ENCODE measurements at regions not wholly inside any gene's neighbourhood (a gene's known extent, or its start where the extent isn't known, plus 50 kb on each side); places are given as distances from the start of the nearest gene placed in this dataset.

DNA sequence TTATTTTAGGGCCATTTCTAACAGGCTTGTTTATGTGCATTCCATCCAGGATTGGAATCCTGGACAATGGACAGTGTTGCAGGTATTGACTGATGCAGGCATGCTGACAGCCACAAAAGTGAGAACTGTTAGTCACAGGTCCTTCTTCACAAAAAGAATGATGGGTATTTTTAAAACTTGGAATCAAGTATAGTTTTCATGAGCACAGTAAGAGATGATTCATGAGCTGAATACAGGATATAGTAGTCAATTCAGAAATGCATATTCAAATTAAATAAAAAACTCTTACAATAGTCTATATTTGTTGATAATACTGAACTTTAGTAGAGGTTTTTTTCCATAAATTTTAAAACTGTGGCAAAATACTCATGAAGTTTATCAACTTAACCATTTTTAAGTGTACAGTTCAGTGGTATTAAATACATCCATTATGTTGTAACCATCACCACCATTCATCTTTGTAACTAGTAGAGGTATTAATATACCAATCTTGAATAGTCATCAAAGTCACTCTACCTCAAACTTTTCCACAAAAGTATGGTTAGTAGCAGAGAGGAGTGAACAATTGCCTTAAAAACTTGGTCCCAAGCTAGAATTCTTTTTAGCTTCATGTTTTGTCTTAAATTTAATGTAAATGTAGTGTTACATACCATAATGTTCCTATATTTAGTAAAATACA, 79.5 kb downstream of the KCNRG start:
- Histone ChIP-seq H3K9me2 (ENCODE audit: insufficient read depth) (no peaks in the 10 kb centered on the region), H3K36me3 (ENCODE audit: low read depth) (peaks cover 5% of the 10 kb centered on the region)
- in situ Hi-C loops (cut with MboI) = loop anchor here (25.0 kb wide), 1 partner anchor 443 kb away; no protein-coding TSS in a partner anchor

DNA sequence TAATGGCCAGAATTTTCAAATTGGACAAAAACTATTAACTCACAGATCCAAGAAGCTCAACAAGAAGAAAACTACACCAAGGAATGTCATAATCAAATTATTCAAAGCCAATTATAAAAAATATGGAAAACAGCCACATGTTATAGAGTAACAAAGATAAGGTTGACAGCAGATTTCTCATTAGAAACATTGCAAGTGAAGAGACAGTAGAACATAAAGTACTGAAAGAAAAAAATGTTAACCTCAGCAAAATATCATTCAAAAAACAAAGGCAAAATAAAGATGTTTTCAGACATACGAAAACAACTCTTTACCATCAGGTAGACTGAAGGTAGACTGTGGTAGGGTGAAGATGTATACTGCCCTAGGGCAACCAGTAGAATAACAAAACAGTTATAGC, 83.4 kb downstream of the KCNRG start:
- Histone ChIP-seq H4K20me1 (ENCODE audit: insufficient read depth) (no peaks in the 10 kb centered on the region), H3K9ac (no peak overlapping the region), H3K4me1 (ENCODE audit: insufficient read depth) (0 out of 2 replicates have a peak, but pooled peaks cover 7% of the 10 kb centered on the region), H3F3A (ENCODE audit: insufficient read depth) (peaks cover 7% of the 10 kb centered on the region; the same call in 1 of the 2 replicates), H3K27me3 (replicated peaks; ENCODE audit: insufficient read depth) (no peaks in the 10 kb centered on the region), H2AFZ (no peak overlapping the region), H3K9me2 (ENCODE audit: insufficient read depth) (no peaks in the 10 kb centered on the region), H3K79me2 (ENCODE audit: insufficient read depth) (peaks cover 97% of the 10 kb centered on the region), H3K4me2 (ENCODE audit: unreplicated experiment) (no peak overlapping the region), H3K9me3 (ENCODE audit: low read depth) (no peaks in the 10 kb centered on the region), H3K36me3 (ENCODE audit: low read depth) (peaks cover 5% of the 10 kb centered on the region), H3K4me3 (no peak overlapping the region), H3K27ac (no peak overlapping the region)
- in situ Hi-C loops (cut with MboI) = loop anchor here (25.0 kb wide), 1 partner anchor 439 kb away; no protein-coding TSS in a partner anchor
- DNase-seq = peak; percentile 45
- TF ChIP-seq EZH2 (IDR thresholded peaks at IDR 0.05; ENCODE audit: insufficient read depth, poor library complexity, severe bottlenecking) (no peak), EZH2phosphoT487 (IDR thresholded peaks at IDR 0.05; ENCODE audit: insufficient read depth, low read depth) (no peak)
- 92 to 97% methylated on average over 1 of the region's 1 CpG for WGBS, 2 experiments (ENCODE audit: low coverage in 1 of 2, low lambda C conversion rate in 2 of 2, missing lambda C conversion rate in 2 of 2)

More for the DNA sequence above, 79.5 kb downstream of the KCNRG start:
- Histone ChIP-seq H3K4me1 (ENCODE audit: insufficient read depth) (0 out of 2 replicates have a peak, but pooled peaks cover 7% of the 10 kb centered on the region), H3K4me3 (no peak overlapping the region), H3K79me2 (ENCODE audit: insufficient read depth) (peaks cover 96% of the 10 kb centered on the region), H3K9ac (no peak overlapping the region), H3K9me3 (ENCODE audit: low read depth) (no peaks in the 10 kb centered on the region), H3K4me2 (ENCODE audit: unreplicated experiment) (no peak overlapping the region), H3K27ac (no peak overlapping the region), H2AFZ (no peak overlapping the region), H4K20me1 (ENCODE audit: insufficient read depth) (no peaks in the 10 kb centered on the region), H3F3A (ENCODE audit: insufficient read depth) (peaks cover 7% of the 10 kb centered on the region; the same call in 1 of the 2 replicates), H3K27me3 (replicated peaks; ENCODE audit: insufficient read depth) (no peaks in the 10 kb centered on the region)
- TF ChIP-seq EZH2phosphoT487 (IDR thresholded peaks at IDR 0.05; ENCODE audit: insufficient read depth, low read depth) (no peak), EZH2 (IDR thresholded peaks at IDR 0.05; ENCODE audit: insufficient read depth, poor library complexity, severe bottlenecking) (no peak)
- DNase-seq = peak; percentile 42

DNA sequence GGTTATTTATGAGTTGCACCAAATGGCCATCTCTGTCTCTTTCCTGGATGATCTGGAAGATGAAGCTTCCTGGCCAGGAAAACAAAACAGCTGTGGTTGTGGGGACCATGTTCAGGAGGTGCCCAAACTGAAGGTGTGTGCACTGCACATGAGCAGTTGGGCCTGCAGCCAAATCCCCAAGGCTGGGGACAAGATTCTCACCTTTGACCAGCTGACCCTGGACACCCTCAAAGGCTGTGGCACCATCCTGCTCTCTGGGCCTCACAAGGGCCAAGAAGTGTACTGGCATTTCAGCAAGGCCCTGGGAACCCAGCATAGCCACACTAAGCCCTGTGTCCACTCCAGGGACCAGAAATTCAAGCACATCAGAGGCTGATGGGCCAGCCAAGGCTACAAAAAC, 84.2 kb downstream of the KCNRG start:
- Histone ChIP-seq H3K36me3 (ENCODE audit: low read depth) (peaks cover 5% of the 10 kb centered on the region), H3K9me2 (ENCODE audit: insufficient read depth) (no peaks in the 10 kb centered on the region), H3K27ac (no peak overlapping the region), H3F3A (ENCODE audit: insufficient read depth) (peaks cover 3% of the 10 kb centered on the region; the same call in 1 of the 2 replicates), H3K4me3 (no peak overlapping the region), H3K27me3 (replicated peaks; ENCODE audit: insufficient read depth) (no peaks in the 10 kb centered on the region), H3K9me3 (ENCODE audit: low read depth) (no peaks in the 10 kb centered on the region), H3K79me2 (ENCODE audit: insufficient read depth) (peaks cover 93% of the 10 kb centered on the region), H3K9ac (no peak overlapping the region), H4K20me1 (ENCODE audit: insufficient read depth) (no peaks in the 10 kb centered on the region), H3K4me1 (ENCODE audit: insufficient read depth) (peaks cover 8% of the 10 kb centered on the region), H3K4me2 (ENCODE audit: unreplicated experiment) (no peak overlapping the region), H2AFZ (no peak overlapping the region)
- no peak for TF ChIP-seq EZH2 (IDR thresholded peaks at IDR 0.05; ENCODE audit: insufficient read depth, poor library complexity, severe bottlenecking)
- TF ChIP-seq EZH2phosphoT487 (IDR thresholded peaks at IDR 0.05; ENCODE audit: insufficient read depth, low read depth) = no peak
- no peak for DNase-seq
- in situ Hi-C loops (cut with MboI) = loop anchor here (25.0 kb wide), 1 partner anchor 438 kb away; no protein-coding TSS in a partner anchor

DNA sequence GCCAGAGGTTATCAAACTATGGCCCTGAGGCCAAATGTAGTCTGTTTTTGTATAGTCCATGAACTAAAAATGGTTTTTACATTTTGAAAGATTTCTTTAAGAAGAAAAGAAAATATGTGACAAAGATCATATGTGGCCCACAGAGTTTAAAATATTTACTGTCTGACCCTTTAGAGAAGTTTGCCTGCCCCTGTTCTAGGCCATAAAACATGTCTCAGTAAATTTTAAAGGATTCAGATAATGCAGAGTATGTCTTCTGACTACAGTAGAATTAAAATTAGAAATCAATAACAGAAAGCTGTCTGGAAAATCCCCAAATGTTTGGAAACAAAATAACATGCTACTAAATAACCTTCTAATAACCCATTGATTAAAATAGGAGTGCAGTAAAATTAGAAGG, 86.3 kb downstream of the KCNRG start:
- Histone ChIP-seq H3K9me2 (ENCODE audit: insufficient read depth) (no peaks in the 10 kb centered on the region), H2AFZ (no peak overlapping the region), H3K27me3 (replicated peaks; ENCODE audit: insufficient read depth) (no peaks in the 10 kb centered on the region), H3K4me2 (ENCODE audit: unreplicated experiment) (no peak overlapping the region), H3K9ac (no peak overlapping the region), H3K4me1 (ENCODE audit: insufficient read depth) (peaks cover 9% of the 10 kb centered on the region), H3K79me2 (ENCODE audit: insufficient read depth) (peaks cover 95% of the 10 kb centered on the region), H3K27ac (no peak overlapping the region), H3K36me3 (ENCODE audit: low read depth) (peaks cover 5% of the 10 kb centered on the region), H4K20me1 (ENCODE audit: insufficient read depth) (no peaks in the 10 kb centered on the region), H3K4me3 (no peak overlapping the region), H3F3A (ENCODE audit: insufficient read depth) (peaks cover 13% of the 10 kb centered on the region; the same call in 1 of the 2 replicates), H3K9me3 (ENCODE audit: low read depth) (no peaks in the 10 kb centered on the region)
- DNase-seq = no peak
- TF ChIP-seq EZH2phosphoT487 (IDR thresholded peaks at IDR 0.05; ENCODE audit: insufficient read depth, low read depth) (no peak), EZH2 (IDR thresholded peaks at IDR 0.05; ENCODE audit: insufficient read depth, poor library complexity, severe bottlenecking) (no peak)
- in situ Hi-C loops (cut with MboI) = no loop called here

Data from GM23248 (cell line).